ENCODE measurements at regions not wholly inside any gene's neighbourhood (a gene's known extent, or its start where the extent isn't known, plus 50 kb on each side); places are given as distances from the start of the nearest gene placed in this dataset.
A peak's percentile ranks its signal among the peaks of the same experiment; 100 is the strongest.
"Not testable (repeated sequence)": the region's sequence is repeated elsewhere in the genome, so short reads cannot be mapped to it uniquely, and the experiment has no call there.

DNA sequence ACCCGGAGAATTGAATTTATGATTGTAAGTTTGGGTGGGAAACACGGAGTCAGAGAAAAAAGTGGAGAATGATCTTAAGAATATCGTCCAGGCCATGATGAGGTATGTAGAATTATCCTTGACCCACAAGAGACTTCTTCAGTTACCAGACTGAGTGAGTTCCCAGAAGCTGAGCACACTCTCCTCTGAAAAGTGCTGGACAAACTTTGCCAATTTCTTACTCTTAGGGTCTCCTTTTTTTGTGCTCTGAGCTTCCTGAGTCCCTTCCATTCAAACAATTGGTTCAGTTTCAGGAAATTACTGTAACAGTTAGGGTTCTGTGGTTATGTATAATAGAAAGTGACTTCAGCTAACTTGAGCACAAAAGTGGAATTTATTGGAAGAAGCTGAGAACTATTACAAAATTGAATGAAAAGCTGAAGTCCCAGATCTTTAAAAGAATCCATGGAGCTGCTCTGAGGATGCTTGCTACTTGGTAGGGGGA, 50.6 kb upstream of the EHBP1 start:
- intact Hi-C loops (cut with DNase I) = no loop called here
- ATAC-seq = no peak

DNA sequence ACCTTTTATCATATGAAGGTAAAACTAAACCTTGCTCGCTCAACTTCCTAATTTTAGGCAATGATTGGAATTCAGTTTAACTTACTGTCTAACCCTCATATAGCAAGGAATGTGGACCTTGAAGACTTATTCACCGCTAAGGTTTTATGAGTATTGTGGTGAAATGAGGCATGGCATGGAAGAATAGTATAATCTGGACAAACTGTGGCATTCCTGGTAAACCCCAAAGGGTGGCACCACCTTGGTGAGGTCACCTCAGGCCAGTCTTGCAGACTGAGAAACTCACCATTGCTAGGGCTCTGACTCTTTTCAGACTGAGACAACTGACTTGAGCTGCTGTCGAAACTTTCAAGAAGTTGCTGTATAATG, 51.1 kb upstream of the EHBP1 start:
- ATAC-seq = no peak
- no peak for DNase-seq
- intact Hi-C loops (cut with DNase I) = no loop called here

More for the DNA sequence above, 50.6 kb upstream of the EHBP1 start:
- DNase-seq = no peak

DNA sequence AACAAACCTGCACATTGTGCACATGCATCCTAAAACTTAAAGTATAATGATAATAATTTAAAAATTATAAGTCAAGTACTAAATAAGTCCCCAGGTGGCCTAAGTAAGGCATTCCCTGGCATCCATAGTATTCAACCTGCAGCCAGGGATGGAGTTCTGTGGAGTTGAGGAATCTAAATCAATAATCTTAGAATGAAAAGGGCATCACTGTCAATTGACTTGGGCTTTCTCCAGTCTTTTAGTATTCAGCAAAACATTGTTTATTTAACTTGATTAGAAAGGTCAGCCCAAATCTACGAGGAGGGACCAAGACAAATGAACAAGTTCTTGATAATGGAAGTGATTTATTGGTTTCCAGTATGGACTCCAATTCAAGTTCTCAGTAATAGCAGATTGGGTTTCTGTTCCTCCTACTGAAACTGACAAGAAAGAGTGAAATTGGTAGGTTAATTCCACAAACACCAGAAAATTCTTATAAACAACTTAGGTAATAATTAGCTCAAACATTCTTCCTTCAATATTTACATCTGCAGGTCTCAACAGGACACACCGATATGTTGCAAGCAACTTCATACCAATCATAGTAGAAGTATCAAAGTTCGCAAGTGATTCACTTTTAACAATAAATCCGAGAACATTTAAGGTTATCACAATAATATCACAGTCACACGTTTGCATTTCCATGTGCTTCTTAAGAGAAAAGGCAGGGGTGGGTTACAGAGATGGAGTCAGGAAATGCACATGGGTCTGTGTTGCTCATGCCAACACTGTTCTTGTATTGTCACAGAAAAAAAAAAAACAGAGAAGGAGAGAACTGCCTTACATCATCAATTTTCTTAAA, 51.7 kb upstream of the EHBP1 start:
- DNase-seq (no peak), ATAC-seq (no peak)
- intact Hi-C loops (cut with DNase I) = no loop called here

DNA sequence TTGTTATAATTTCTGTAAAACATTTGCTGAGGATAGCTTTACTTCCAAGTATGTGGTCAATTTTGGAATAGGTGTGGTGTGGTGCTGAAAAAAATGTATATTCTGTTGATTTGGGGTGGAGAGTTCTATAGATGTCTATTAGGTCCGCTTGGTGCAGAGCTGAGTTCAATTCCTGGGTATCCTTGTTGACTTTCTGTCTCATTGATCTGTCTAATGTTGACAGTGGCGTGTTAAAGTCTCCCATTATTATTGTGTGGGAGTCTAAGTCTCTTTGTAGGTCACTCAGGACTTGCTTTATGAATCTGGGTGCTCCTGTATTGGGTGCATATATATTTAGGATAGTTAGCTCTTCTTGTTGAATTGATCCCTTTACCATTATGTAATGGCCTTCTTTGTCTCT, 56.4 kb upstream of the EHBP1 start:
- DNase-seq; intact Hi-C loops (cut with DNase I); ATAC-seq: not testable (repeated sequence)

DNA sequence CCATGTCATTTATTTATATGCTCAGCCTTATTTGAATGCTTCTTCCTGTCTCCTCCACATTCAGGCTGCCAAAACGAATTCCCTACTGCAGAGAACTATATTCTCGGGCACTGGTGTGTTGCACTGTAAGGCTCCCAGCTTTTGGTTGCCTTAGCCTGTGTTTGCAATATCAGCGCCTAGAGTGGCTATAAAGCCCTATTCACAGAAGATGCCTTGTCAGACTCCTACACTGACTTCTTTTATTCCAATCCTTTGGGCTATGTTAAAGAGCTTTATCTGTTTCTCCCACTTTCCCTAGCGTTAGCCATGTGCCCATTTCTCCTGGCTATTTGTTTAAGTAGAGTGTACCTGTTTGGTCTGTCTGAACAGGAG, 62.4 kb upstream of the EHBP1 start:
- no peak for DNase-seq
- no peak for ATAC-seq
- intact Hi-C loops (cut with DNase I) = no loop called here

DNA sequence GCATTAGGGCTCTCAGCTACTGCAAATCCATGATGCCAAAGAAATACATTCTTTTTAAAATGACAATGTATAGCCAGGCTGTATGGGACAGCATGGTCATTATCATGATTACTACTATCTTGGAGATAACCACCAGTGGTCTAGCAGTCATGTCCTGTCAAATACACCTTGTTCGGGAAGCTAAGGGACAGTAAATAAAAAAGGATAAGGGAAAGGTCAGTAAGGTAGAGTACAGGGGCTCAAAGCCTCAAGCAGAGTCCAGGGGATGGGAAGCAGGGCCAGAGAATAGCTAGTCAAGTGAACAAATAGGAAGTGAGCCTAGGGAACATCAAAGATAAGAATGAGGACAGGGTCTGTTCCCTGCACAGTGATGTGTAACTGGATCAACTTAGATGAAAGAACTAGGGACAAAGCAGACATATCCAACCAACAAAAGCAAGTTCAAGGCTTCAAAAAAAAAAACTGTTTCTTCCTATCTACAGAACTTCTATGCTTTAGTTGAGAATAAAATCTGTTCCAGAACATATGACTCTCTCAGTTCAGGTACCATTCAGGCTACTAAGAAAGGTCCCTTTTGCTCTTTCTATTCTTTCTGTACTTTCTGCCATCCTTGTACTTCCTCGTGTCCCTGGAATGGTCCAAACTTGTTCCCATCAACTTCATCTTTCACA, 62.9 kb upstream of the EHBP1 start:
- no peak for DNase-seq
- intact Hi-C loops (cut with DNase I) = no loop called here
- ATAC-seq = no peak

DNA sequence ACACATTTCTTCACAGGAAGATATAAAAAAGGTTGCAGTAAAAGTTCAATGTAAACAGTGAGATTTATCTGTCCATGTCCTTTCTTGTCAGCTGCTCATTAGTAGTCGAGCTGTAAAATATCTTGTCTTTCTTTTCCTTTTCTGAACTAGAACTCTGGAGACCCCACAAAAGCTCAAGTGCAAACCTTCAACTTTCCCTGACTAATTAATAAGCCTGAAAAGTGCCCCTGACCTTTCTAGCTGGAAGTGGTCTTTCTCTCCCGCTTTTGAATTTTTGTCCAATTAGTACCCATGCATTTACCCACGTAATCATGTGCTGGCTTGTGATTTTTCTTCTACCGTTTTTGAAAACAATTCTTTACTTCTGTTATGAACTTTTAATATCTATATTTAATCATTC, 63.6 kb upstream of the EHBP1 start:
- intact Hi-C loops (cut with DNase I) = no loop called here
- ATAC-seq (no peak), DNase-seq (no peak)

DNA sequence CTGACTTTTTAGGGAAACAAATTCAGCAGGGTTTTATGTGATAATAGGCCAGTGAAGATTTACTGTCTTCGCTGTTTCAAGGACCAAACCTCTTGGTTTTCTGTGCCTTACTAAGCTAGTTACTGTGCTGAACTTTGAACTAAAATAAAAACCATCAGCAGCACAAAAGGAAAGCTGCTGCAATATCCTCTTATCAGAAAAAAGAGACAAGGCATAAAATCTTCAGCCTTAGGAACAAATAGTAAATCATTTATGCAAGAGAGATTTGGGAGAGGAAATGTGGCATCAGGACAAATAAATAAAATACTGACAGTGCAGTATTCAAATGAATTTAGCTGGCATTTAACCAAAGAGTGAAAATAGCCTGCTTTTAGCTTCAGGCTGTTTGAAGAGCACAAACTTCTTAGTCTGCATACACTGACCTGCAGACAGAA, 64.1 kb upstream of the EHBP1 start:
- DNase-seq (no peak), ATAC-seq (peak in 1 of 2 donors; percentile 27)
- intact Hi-C loops (cut with DNase I) = no loop called here

DNA sequence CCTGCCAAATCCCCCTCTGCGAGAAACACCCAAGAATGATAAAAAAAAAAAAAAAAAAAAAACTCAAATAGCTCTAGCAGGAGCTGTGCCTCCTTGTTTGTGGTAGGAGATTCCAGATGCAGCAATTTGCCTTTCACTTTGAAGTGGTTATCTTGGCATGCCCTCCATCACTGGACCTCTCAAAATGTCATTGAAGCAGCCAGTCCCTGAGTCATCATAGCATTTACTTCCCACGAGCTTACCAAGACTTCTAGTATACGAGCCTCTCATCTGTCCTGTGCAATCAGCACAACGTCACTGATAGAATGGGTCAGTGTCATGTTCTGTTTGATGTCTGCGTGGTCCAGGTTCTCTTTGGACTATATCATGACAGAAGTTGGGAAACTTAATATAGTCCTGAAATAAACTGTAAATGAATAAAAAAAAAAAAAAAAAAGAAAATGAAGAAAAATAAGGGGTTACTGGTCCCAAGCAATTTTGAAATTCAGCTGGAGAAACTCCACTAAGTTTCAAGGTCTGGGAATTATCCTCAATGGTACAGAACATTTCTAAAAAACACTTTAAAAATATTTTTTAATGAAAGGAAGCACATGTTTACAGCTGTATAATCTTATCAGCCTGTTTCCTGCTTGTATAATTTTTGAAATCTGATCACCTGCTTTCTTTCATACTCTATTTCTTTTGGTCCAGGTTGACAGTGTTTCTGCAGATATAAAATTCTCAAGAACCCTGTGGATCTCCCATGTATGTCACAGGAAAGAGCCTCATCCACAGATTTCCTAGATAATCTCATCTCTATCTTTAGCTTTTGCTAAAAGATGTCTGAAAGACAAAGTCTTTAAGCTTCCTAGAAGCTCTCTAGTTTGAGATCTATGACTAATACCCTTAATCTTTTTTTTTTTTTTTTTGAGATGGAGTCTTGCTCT, 74.1 kb upstream of the EHBP1 start:
- DNase-seq = no peak

DNA sequence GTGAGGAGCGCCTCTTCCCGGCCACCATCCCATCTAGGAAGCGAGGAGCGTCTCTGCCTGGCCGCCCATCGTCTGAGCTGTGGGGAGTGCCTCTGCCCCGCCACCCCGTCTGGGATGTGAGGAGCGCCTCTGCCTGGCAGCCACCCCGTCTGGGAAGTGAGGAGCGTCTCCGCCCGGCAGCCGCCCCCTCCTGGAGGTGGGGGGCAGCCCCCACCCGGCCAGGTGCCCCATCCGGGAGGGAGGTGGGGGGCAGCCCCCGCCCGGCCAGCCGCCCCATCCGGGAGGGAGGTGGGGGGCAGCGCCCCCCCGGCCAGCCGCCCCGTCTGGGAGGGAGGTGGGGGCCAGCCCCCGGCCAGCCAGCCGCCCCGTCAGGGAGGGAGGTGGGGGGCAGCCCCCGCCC, 75.3 kb upstream of the EHBP1 start:
- ATAC-seq; DNase-seq; intact Hi-C loops (cut with DNase I): not testable (repeated sequence)

More for the DNA sequence above, 74.1 kb upstream of the EHBP1 start:
- ATAC-seq = no peak
- intact Hi-C loops (cut with DNase I) = no loop called here

DNA sequence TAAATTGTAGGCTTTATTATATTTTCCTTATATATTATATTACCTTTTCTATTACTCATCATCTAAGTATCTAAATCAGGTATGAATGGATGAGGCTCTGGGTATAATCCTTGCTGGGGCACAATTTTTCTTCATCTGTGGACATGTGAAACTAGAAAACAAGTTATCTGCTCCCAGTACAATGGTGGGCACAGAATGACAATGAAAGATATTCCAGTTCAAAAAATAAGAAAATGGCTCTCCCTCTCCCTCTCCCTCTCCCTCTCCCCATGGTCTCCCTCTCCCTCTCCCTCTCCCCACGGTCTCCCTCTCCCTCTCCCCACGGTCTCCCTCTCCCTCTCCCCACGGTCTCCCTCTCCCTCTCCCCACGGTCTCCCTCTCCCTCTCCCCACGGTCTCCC, 76.2 kb upstream of the EHBP1 start:
- intact Hi-C loops (cut with DNase I); DNase-seq; ATAC-seq: not testable (repeated sequence)

DNA sequence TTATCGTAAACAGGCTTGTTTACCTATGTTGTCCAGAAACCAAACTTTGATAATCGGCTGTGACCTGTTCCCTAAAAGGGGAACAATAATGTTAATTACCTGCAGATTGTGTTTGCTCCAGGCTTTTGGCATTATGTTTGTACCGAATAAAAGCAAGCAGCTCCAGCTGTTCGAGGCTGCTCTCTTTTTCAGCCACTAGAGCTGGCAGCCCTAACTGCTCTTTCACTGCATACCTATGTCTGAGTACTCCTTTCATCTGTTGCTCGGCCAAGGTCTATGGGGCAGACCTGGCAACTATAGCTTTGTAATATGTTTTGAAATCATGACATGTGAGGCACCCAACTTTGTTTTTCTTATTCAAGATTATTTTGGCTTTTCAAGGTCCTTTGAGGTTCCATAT, 77.8 kb upstream of the EHBP1 start:
- no peak for ATAC-seq
- intact Hi-C loops (cut with DNase I) = no loop called here
- no peak for DNase-seq

DNA sequence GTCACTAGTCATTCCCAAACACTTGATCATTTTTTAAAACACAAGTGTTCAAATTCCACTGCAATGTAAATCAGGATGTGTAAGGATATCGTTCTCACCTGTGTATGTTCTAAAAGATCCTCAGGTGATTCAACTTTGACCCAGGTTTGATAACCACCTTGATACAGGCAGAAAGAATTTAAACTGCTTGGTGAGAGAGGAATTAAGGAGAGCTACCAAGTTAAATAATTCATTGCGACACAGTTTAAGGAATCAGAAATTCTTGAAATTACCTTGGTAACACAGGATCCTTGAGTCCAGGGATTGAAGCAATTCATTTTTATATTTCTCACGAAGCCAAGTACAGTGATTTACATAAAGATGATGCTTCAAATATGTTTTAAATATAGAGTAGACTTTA, 80.7 kb upstream of the EHBP1 start:
- DNase-seq = no peak
- intact Hi-C loops (cut with DNase I) = no loop called here
- ATAC-seq = no peak

DNA sequence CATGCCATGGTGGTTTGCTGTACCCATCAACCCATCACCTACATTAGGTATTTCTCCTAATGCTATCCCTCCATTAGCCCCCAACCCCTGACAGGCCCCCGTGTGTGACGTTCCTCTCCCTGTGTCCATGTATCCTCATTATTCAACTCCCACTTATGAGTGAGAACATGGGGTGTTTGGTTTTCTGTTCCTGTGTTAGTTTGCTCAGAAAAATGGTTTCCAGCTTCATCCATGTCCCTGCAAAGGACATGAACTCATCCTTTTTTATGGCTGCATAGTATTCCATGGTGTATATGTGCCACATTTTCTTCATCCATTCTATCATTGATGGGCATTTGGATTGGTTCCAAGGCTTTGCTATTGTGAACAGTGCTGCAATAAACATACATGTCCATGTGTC, 89.0 kb upstream of the EHBP1 start:
- intact Hi-C loops (cut with DNase I); DNase-seq; ATAC-seq: not testable (repeated sequence)

DNA sequence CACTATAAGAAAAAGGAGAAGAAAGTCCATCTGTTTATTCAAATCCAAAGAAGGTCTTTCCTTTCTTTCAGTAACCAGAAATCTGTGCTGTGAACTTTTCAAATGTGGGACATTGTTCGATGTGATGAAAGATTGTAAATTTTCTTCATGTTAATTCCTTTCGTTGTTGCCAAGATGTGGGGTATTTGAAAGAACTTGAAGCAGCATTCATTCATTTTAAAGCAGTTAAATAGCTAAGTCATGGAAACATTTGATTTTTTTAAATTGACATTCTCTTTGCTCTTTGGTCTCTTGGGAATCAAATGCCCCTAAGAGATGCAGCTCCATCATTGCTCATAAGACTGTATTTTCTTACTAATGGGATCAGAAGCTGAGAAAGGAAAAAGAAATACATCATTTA, 93.7 kb upstream of the EHBP1 start:
- intact Hi-C loops (cut with DNase I) = no loop called here
- no peak for ATAC-seq
- DNase-seq = no peak

DNA sequence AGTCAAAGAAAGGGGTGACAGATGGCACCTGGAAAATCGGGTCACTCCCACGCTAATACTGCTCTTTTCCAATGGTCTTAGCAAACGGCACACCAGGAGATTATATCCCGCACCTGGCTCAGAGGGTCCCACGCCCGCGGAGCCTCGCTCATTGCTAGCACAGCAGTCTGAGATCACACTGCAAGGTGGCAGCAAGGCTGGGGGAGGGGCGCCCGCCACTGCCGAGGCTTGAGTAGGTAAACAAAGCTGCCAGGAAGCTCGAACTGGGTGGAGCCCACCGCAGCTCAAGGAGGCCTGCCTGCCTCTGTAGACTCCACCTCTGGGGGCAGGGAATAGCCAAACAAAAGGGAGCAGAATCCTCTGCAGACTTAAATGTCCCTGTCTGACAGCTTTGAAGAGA, 99.5 kb upstream of the TMEM17 start:
- DNase-seq; ATAC-seq; intact Hi-C loops (cut with DNase I): not testable (repeated sequence)

DNA sequence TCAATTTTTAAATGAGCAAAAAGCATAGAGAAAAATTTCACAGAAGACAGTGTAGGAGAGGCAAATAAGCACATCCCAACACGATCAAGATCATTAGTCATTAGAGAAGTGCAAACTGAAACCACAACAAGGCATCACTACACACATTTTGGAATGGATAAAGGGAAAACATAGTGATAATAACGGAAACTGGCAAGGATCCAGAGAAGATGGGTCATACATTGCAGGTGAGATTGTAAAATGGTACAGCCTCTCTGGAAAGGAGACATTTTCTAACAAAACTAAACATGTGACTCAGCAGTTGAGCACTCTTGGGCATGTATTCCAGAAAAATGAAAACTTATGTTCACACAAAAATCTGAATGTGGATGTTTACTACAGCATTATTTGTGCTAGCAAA, 98.3 kb upstream of the TMEM17 start:
- ATAC-seq (no peak), DNase-seq (no peak)
- intact Hi-C loops (cut with DNase I) = no loop called here

DNA sequence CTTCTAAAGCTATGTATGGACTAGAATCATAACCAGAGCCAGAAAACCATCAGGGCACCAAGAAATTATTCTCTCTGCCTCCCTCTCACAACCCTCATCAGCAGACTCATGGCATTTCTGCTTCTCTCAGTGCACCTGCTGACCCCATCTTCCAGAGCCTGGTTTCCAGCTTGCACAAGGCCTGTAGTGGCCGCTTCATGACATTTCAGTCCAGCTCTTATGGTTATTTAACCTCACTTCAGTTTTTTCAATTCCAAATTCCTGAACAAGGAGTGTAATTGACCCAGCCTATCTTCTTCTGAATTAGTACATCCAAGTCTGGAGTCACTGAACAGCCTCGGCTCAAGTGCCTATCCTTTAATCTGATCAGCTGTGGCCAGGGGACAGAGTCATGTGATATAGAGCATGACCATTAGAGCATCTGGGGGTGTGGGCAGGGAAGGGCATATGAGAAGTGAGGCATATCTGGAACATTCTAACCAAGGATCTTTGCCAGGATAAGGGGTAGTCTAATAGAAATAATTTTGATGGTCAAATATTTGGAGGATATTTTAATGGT, 97.2 kb upstream of the TMEM17 start:
- ATAC-seq (no peak), DNase-seq (no peak)
- intact Hi-C loops (cut with DNase I) = no loop called here

DNA sequence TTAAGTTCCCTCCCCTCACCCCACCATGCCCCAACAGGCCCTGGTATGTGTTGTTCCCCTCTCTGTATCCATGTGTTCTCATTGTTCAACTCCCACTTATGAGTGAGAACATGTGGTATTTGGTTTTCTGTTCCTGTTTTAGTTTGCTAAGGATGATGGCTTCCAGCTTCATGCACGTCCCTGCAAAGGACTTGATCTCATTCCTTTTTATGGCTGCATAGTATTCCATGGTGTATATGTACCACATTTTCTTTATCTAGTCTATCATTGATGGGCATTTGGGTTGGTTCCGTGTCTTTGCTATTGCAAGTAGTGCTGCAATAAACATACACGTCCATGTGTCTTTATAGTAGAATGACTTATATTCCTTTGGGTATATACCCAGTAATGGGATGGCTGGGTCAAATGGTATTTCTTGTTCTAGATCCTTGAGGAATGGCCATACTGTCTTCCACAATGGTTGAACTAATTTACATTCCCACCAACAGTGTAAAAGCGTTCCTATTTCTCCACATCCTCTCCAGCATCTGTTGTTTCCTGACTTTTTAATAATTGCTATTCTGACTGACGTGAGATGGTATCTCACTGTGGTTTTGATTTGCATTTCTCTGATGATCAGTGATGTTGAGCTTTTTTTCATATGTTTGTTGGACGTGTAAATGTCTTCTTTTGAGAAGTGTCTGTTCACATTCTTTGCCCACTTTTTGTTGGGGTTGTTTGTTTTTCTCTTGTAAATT, 93.8 kb upstream of the TMEM17 start:
- DNase-seq; ATAC-seq; intact Hi-C loops (cut with DNase I): not testable (repeated sequence)

Measured in left cardiac atrium (tissue), 4 donors.